Activated naive CD4-positive, alpha-beta T cell treated with Interleukin-2 at 50 U/mL for 16 hours (primary cell): ENCODE measurements at regions not wholly inside any gene's neighbourhood (a gene's known extent, or its start where the extent isn't known, plus 50 kb on each side); places are given as distances from the start of the nearest gene placed in this dataset.

Source experiments
- DNase-seq: peaks from one replicate; pipeline ENCODE4 v3.0.0-alpha.2; 2020

- no peak for DNase-seq
These were observed 54.0 kb upstream of the PRPS1L1 start for GRCh38 chr7:18081617-18082016.

GRCh38 chr7:18082169-18082568 lies 54.5 kb upstream of the PRPS1L1 start:
- no peak for DNase-seq

- no peak for DNase-seq
These were observed 58.7 kb upstream of the PRPS1L1 start for GRCh38 chr7:18086165-18087025.

GRCh38 chr7:18087026-18087686 lies 59.5 kb upstream of the PRPS1L1 start:
- DNase-seq: no peak

- no peak for DNase-seq
These were observed 60.0 kb upstream of the PRPS1L1 start for GRCh38 chr7:18087687-18088078.

GRCh38 chr7:18096087-18096486 lies 68.4 kb upstream of the PRPS1L1 start:
- no peak for DNase-seq

- DNase-seq: no peak
These were observed 74.9 kb upstream of the PRPS1L1 start for GRCh38 chr7:18102576-18102975.

- DNase-seq: no peak
These were observed 76.0 kb upstream of the PRPS1L1 start for GRCh38 chr7:18103436-18104218.

GRCh38 chr7:18109762-18110161 lies 82.1 kb upstream of the PRPS1L1 start:
- no peak for DNase-seq

GRCh38 chr7:18116661-18117060 lies 89.0 kb upstream of the PRPS1L1 start:
- DNase-seq: no peak

GRCh38 chr7:18117482-18117881 lies 89.8 kb upstream of the PRPS1L1 start:
- no peak for DNase-seq

GRCh38 chr7:18119985-18120384 lies 92.3 kb upstream of the PRPS1L1 start:
- no peak for DNase-seq

- no peak for DNase-seq
These were observed 96.0 kb upstream of the PRPS1L1 start for GRCh38 chr7:18123508-18124239.

- DNase-seq: no peak
These were observed 97.8 kb upstream of the PRPS1L1 start for GRCh38 chr7:18125476-18125875.

GRCh38 chr7:18126281-18126680 lies 98.6 kb upstream of the PRPS1L1 start:
- no peak for DNase-seq

GRCh38 chr7:18128846-18129245 lies 101.2 kb upstream of the PRPS1L1 start:
- no peak for DNase-seq

- DNase-seq: no peak
These were observed 105.2 kb upstream of the PRPS1L1 start for GRCh38 chr7:18132811-18133210.

GRCh38 chr7:18133921-18134320 lies 106.3 kb upstream of the PRPS1L1 start:
- DNase-seq: no peak

- DNase-seq: no peak
These were observed 113.3 kb upstream of the PRPS1L1 start for GRCh38 chr7:18140943-18141342.

GRCh38 chr7:18144166-18144565 lies 116.5 kb upstream of the PRPS1L1 start:
- no peak for DNase-seq

- no peak for DNase-seq
These were observed 117.5 kb upstream of the PRPS1L1 start for GRCh38 chr7:18145160-18145559.

- DNase-seq: no peak
These were observed 123.8 kb upstream of the PRPS1L1 start for GRCh38 chr7:18151422-18151821.

- no peak for DNase-seq
These were observed 125.6 kb upstream of the PRPS1L1 start for GRCh38 chr7:18153183-18153748.
